Activated B cell treated with CpG ODN at 0.5 μM for 24 hours (primary cell): ENCODE measurements at regions not wholly inside any gene's neighbourhood (a gene's known extent, or its start where the extent isn't known, plus 50 kb on each side); places are given as distances from the start of the nearest gene placed in this dataset.

ENCODE experiments used
- ATAC-seq: fragments of 200-7000 bp; cut with Tn5 transposase; one replicate; pipeline ENCODE4 v1.10.0; 2021; ENCODE audit warnings: low read depth, mild to moderate bottlenecking, moderate library complexity
- CTCF ChIA-PET: fragments of 350-600 bp; sonication (Branson Sonifier 250); formaldehyde crosslinking; loops from one replicate; lab custom pipeline; 2021; ENCODE audit warnings: antibody characterized with exemption; lab: Charles Lee
- POLR2A ChIA-PET: fragments of 350-600 bp; sonication (Branson Sonifier 250); formaldehyde crosslinking; loops from one replicate; lab custom pipeline; 2021; ENCODE audit warnings: antibody characterized with exemption; lab: Charles Lee
- DNase-seq: peaks from one replicate; pipeline ENCODE4 v3.0.0; 2022
- H3K27ac Mint-ChIP-seq: one replicate; pipeline ENCODE4 v1.8.0; 2020; ENCODE audit warnings: mixed read lengths
- H3K27me3 Mint-ChIP-seq: one replicate; pipeline ENCODE4 v1.8.0; 2021; ENCODE audit warnings: mixed read lengths
- H3K36me3 Mint-ChIP-seq: one replicate; pipeline ENCODE4 v1.8.0; 2021; ENCODE audit warnings: low read depth, mixed read lengths
- H3K4me1 Mint-ChIP-seq: one replicate; pipeline ENCODE4 v1.8.0; 2021; ENCODE audit warnings: mixed read lengths
- H3K4me3 Mint-ChIP-seq: one replicate; pipeline ENCODE4 v1.8.0; 2020; ENCODE audit warnings: mild to moderate bottlenecking, mixed read lengths
- H3K9me3 Mint-ChIP-seq: one replicate; pipeline ENCODE4 v1.8.0; 2020; ENCODE audit warnings: mixed read lengths
- intact Hi-C: fragments of 100-400 bp; cut with micrococcal nuclease; formaldehyde crosslinking; loops from one replicate; pipeline ENCODE4 v1.15.1; 2024
- TF ChIP-seq, protein P1 (sequence below): fragments of 200-600 bp; IDR thresholded peaks from one replicate; pipeline ENCODE4 v1.8.0; 2022; ENCODE audit warnings: antibody characterized with exemption, mild to moderate bottlenecking

DNA sequence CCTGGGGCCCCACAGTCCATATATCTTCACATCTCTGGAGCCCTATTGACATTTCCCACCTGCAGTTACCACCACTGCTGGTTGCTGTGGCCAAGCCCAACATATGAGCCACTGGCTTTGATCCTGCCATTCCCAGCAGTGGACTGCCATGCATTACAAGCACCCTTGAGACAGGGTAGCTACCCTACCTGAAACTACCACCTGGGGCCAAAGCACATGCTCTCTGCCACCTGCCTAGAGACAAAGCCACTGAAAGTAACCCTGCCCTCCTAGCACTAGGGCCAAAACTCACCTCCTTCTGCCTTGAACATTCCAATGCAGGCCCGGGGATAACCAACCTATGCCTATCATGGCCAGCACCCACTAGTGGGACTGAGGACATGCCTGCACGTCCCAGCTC is 255.5 kb upstream of the KHDRBS2 start:
- Mint-ChIP-seq H3K4me3 (no peak overlapping the region), H3K36me3 (no peaks in the 10 kb centered on the region), H3K9me3 (no peaks in the 10 kb centered on the region), H3K4me1 (no peaks in the 10 kb centered on the region), H3K27me3 (no peaks in the 10 kb centered on the region), H3K27ac (no peak overlapping the region)
- ATAC-seq (no peak), DNase-seq (no peak)
- CTCF ChIA-PET = no interaction called here
- intact Hi-C loops = no loop called here
- POLR2A ChIA-PET = no interaction called here
- TF ChIP-seq, protein P1, sequence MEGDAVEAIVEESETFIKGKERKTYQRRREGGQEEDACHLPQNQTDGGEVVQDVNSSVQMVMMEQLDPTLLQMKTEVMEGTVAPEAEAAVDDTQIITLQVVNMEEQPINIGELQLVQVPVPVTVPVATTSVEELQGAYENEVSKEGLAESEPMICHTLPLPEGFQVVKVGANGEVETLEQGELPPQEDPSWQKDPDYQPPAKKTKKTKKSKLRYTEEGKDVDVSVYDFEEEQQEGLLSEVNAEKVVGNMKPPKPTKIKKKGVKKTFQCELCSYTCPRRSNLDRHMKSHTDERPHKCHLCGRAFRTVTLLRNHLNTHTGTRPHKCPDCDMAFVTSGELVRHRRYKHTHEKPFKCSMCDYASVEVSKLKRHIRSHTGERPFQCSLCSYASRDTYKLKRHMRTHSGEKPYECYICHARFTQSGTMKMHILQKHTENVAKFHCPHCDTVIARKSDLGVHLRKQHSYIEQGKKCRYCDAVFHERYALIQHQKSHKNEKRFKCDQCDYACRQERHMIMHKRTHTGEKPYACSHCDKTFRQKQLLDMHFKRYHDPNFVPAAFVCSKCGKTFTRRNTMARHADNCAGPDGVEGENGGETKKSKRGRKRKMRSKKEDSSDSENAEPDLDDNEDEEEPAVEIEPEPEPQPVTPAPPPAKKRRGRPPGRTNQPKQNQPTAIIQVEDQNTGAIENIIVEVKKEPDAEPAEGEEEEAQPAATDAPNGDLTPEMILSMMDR = no peak

GRCh38 chr6:62530985-62531384 is 245.0 kb upstream of the KHDRBS2 start:
- TF ChIP-seq, protein P1 = no peak
- peaks cover 10% of the 10 kb centered on the region for H3K4me1 Mint-ChIP-seq
- no peak for ATAC-seq
- H3K36me3 Mint-ChIP-seq = no peaks in the 10 kb centered on the region
- H3K4me3 Mint-ChIP-seq = no peak overlapping the region
- intact Hi-C loops = no loop called here
- H3K27me3 Mint-ChIP-seq = no peaks in the 10 kb centered on the region
- H3K9me3 Mint-ChIP-seq = peaks cover 6% of the 10 kb centered on the region
- DNase-seq = no peak
- CTCF ChIA-PET = no interaction called here
- H3K27ac Mint-ChIP-seq = no peak overlapping the region
- POLR2A ChIA-PET = no interaction called here

- DNase-seq = no peak
- no peak overlapping the region for H3K4me3 Mint-ChIP-seq
- no peak overlapping the region for H3K27ac Mint-ChIP-seq
These were observed 243.0 kb upstream of the KHDRBS2 start for GRCh38 chr6:62528894-62529526.

DNA sequence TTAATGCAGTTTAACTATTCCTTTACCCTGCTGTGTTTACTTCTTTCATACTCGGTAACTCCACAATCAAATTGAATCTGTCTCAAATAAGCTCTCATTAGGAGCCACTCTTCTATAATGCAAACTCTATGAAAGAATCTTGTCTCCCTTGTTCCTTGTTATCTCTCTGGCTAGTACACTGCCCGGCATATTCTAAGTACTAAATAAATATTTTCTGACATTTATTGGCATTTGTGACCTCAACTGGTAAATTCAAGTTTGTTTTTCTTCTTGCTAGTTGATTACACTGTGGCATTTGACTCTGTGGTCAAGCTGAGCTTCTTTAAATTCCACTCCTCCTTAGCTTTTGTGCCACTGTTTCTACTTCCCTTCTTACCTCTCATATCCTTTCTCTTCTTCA is 237.6 kb upstream of the KHDRBS2 start:
- Mint-ChIP-seq H3K4me3 (no peak overlapping the region), H3K27me3 (no peaks in the 10 kb centered on the region), H3K27ac (no peak overlapping the region), H3K9me3 (peaks cover 4% of the 10 kb centered on the region), H3K4me1 (peaks cover 4% of the 10 kb centered on the region), H3K36me3 (no peaks in the 10 kb centered on the region)
- POLR2A ChIA-PET = interaction anchor here (0.7 kb wide), 1 partner anchor 111 kb away, joined by 5 read pairs; no protein-coding TSS in a partner anchor
- ATAC-seq = no peak
- TF ChIP-seq, protein P1 = no peak
- CTCF ChIA-PET = no interaction called here
- DNase-seq = no peak
- intact Hi-C loops = no loop called here

More at GRCh38 chr6:62528894-62529526, 243.0 kb upstream of the KHDRBS2 start:
- TF ChIP-seq, protein P1 = no peak
- intact Hi-C loops = no loop called here
- ChIA-PET CTCF (no interaction called here), POLR2A (no interaction called here)
- peaks cover 5% of the 10 kb centered on the region for H3K9me3 Mint-ChIP-seq
- peaks cover 10% of the 10 kb centered on the region for H3K4me1 Mint-ChIP-seq
- no peaks in the 10 kb centered on the region for H3K27me3 Mint-ChIP-seq
- no peaks in the 10 kb centered on the region for H3K36me3 Mint-ChIP-seq
- no peak for ATAC-seq

- H3K27ac Mint-ChIP-seq = no peak overlapping the region
- no peaks in the 10 kb centered on the region for H3K9me3 Mint-ChIP-seq
- ATAC-seq (no peak), DNase-seq (no peak)
- H3K4me1 Mint-ChIP-seq = peaks cover 15% of the 10 kb centered on the region
- intact Hi-C loops = no loop called here
- TF ChIP-seq, protein P1 = no peak
- H3K36me3 Mint-ChIP-seq = no peaks in the 10 kb centered on the region
- no peaks in the 10 kb centered on the region for H3K27me3 Mint-ChIP-seq
- ChIA-PET CTCF (no interaction called here), POLR2A (no interaction called here)
- H3K4me3 Mint-ChIP-seq = no peak overlapping the region
These were observed 233.5 kb upstream of the KHDRBS2 start for GRCh38 chr6:62519574-62519973.
